VCaP (cell line): ENCODE measurements at regions not wholly inside any gene's neighbourhood (a gene's known extent, or its start where the extent isn't known, plus 50 kb on each side); places are given as distances from the start of the nearest gene placed in this dataset.

ENCODE experiments used
- H3K27ac ChIP-seq: fragments of 450-650 bp; 2 replicates; pipeline ENCODE4 v1.5.1; 2017
- TF ChIP-seq, protein P1 (sequence below): fragments of 450-650 bp; conservative IDR thresholded peaks from 2 replicates; pipeline ENCODE4 v1.5.1; 2017; ENCODE audit warnings: mild to moderate bottlenecking, moderate library complexity

DNA sequence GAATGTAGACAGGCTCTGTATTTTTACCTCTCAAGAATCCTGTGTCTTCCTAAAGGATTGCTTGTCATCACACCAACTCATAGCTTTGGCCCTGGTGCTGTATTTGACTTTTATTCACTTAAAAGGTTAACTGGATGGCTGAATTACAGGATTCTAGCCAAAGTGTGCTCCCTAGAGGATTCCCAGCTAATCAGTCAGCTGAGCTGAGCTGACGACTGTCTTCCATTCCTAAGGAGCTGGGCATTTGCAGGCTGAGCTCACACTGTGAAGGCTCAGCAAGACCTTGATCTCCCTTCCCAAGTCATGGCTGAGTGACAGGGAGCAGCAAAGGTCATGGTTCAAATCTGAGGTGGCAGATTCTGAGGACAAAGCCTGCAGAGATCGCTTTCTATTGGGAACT, 59.0 kb upstream of the PALM2AKAP2 start:
- H3K27ac ChIP-seq = no peak overlapping the region
- TF ChIP-seq, protein P1, sequence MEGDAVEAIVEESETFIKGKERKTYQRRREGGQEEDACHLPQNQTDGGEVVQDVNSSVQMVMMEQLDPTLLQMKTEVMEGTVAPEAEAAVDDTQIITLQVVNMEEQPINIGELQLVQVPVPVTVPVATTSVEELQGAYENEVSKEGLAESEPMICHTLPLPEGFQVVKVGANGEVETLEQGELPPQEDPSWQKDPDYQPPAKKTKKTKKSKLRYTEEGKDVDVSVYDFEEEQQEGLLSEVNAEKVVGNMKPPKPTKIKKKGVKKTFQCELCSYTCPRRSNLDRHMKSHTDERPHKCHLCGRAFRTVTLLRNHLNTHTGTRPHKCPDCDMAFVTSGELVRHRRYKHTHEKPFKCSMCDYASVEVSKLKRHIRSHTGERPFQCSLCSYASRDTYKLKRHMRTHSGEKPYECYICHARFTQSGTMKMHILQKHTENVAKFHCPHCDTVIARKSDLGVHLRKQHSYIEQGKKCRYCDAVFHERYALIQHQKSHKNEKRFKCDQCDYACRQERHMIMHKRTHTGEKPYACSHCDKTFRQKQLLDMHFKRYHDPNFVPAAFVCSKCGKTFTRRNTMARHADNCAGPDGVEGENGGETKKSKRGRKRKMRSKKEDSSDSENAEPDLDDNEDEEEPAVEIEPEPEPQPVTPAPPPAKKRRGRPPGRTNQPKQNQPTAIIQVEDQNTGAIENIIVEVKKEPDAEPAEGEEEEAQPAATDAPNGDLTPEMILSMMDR = no peak

DNA sequence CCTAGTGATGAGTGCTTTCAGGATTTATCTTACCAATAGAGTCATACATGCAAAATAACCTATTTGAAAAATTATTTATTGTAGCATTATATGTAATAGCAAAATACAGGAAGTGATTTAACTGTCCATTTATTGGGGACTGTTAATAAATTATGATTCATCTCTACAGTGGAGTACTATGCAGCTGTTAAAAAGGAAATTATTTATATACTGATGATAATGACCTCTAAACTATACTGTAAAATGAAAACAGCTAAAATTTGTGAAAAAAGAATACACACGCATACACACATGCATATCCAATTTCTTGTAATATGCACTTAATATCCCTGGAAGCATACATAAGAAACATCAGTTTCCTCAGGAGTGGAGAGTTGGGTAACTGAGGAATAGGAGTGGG, 58.0 kb upstream of the PALM2AKAP2 start:
- no peak overlapping the region for H3K27ac ChIP-seq

DNA sequence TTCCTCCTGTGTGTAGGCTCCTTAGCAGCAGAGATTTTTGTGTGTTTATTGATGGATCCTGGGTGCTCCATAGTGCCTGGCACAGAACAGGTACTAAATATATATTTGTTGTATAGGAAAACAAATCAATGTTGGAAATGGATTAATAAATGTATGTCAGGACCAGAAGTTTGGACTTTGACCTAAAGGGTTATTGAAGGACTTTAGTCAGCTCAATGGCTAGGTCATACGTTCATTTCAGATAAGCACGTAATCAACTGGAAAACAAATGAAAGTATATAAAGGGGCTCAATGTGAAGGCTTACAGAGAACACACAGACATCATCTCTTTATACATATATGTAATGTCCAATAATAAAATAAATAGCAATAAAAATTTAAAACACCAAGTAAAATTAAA, 56.2 kb upstream of the PALM2AKAP2 start:
- H3K27ac ChIP-seq = peak overlapping the region; percentile 36
- TF ChIP-seq, protein P1 = no peak

More for the DNA sequence above, 58.0 kb upstream of the PALM2AKAP2 start:
- TF ChIP-seq, protein P1 = no peak

DNA sequence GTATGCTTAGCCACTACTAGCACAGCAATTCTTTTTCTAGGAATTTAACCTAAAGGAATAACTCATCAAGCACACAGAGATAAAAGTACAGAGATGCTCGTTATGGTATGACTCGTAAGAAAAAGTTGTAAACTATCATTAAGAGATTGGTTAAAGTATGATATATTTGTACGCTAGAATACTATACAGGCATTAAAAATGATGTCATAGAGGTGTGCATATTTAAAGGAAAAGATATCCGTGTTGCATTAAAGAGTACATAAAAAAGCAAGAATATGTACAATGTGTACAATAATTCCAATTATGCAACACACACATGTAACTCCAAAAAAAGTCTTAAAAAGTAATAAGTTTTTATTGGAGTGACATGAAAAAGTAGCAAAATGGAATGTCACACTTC, 54.5 kb upstream of the PALM2AKAP2 start:
- H3K27ac ChIP-seq = no peak overlapping the region
- TF ChIP-seq, protein P1 = no peak

DNA sequence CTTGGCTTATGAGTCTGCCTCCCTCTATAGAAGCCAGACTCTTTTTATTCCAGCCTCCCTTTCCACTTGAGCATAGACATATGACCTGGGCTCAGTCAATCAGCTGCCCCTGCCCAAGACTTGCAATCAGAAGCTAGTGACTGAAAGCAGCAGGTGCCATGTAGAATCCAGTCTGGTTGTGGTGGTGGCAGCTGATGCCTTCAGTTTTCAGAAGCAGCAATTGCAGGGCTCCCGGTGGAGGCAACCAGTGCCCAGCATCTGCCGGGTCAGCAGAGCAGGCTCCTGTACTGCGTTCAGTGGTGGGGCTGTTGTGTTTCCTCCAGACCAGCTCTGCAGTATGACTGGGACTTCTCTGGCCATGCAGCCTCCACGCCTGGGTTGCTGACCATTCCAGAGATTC, 53.9 kb upstream of the PALM2AKAP2 start:
- TF ChIP-seq, protein P1 = no peak

DNA sequence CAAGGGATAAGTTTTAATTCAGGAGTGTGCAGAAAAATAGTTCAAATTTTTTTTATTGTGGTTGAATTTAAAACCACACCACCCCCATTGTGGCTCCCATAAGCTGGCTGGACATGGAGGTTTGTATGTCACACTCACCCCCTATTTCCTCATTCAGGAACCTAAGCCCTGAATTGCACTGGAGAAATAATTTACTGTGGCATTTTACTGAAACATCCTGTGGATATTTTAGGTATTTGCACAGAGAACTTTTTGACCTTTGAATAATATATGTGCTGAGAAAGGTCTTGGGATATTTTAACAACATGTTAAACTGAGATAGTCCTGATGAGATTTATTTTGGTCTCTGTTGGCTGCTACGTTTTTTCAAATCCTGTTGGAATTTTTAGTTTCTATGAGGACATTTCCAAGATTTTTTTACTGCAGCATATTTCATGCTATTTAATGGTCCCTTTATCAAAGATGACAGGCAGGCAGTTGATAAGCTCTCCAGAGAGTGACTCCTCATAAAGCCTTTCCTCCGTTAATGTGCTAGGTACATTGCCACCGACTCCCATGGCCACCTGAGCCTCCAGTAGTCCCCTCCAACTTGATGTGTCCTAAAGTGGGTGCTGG, 51.2 kb upstream of the PALM2AKAP2 start:
- no peak overlapping the region for H3K27ac ChIP-seq
- TF ChIP-seq, protein P1 = no peak

More for the DNA sequence above, 53.9 kb upstream of the PALM2AKAP2 start:
- no peak overlapping the region for H3K27ac ChIP-seq

DNA sequence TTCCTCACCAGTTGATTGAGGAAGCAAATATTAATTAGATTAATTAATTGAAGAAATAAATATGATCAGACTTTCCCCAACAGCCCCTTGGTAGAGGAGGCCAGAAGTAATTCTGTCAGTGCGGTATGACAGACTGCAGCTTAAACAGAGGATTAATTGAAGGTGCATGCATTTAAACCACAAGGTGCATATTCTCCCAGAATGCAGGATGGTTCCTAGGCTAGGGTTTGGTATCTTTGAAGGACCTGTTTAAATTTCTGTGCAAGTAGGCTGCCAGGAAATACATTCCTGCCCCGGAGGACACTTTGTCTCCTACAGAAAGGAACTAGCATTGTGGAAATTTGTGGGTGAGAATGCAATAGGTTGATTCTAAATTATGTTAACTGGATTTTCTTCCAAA, 50.5 kb upstream of the PALM2AKAP2 start:
- TF ChIP-seq, protein P1 = no peak
- no peak overlapping the region for H3K27ac ChIP-seq
